Neural crest cell (in vitro differentiated cells): ENCODE measurements at regions not wholly inside any gene's neighbourhood (a gene's known extent, or its start where the extent isn't known, plus 50 kb on each side); places are given as distances from the start of the nearest gene placed in this dataset.
"Not testable (repeated sequence)": the region's sequence is repeated elsewhere in the genome, so short reads cannot be mapped to it uniquely, and the experiment has no call there.

Source experiments
- DNase-seq: peaks from one replicate; pipeline ENCODE4 v3.0.0; 2021; ENCODE audit warnings: low read depth, mixed read lengths, low spot score
- H3K27ac Mint-ChIP-seq: one replicate; pipeline ENCODE4 v1.8.0; 2021; ENCODE audit warnings: mild to moderate bottlenecking, mixed read lengths; ENCODE audit not compliant: unreplicated experiment
- H3K27me3 Mint-ChIP-seq: 2 replicates; pipeline ENCODE4 v1.8.0; 2021; ENCODE audit warnings: low read depth, mild to moderate bottlenecking, mixed read lengths
- H3K36me3 Mint-ChIP-seq: 2 replicates; pipeline ENCODE4 v1.8.0; 2021; ENCODE audit warnings: low read depth, mild to moderate bottlenecking, mixed read lengths
- H3K4me1 Mint-ChIP-seq: 2 replicates; pipeline ENCODE4 v1.8.0; 2021; ENCODE audit warnings: mixed read lengths
- H3K4me3 Mint-ChIP-seq: one replicate; pipeline ENCODE4 v1.8.0; 2021; ENCODE audit warnings: mild to moderate bottlenecking, mixed read lengths
- H3K9me3 Mint-ChIP-seq: 2 replicates; pipeline ENCODE4 v1.8.0; 2021; ENCODE audit warnings: mixed read lengths
- TF ChIP-seq, protein P1 (sequence below): fragments of 200-600 bp; sonication (generic); conservative IDR thresholded peaks from 2 replicates; pipeline ENCODE4 v1.5.0; 2021; ENCODE audit warnings: antibody characterized with exemption, mild to moderate bottlenecking

DNA sequence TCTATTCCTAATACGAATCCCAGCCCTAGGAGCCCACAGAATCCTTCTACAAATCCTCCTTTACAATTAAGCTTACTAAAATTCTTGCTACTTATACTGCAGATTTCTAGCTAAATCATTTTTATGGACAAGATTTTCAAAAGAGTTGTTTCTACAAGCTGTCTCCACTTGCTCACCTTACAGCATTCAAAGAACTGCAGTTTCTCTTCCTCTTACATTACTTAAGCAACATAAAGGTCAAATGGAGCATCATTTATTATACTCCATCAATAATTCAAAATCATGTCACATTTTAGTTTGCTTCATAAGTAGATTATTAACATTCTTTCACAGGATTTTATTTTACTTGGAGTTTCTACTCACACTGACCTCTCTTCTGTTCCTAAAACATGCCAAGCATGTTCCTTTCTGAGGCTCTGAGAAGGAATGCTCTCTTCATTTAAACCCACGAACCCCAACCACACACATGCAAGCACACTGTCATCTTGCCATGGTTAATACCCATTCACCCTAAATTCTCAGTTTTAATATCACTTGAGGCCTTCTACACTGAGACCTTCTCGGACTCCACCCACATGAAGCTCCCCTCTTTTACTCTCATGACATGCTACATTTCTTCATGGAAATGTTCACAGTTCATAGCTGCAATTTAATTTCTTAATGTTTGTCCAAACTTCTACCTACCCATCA, 388.2 kb downstream of the TBC1D32 start:
- no peaks in the 10 kb centered on the region for H3K9me3 Mint-ChIP-seq
- TF ChIP-seq, protein P1, sequence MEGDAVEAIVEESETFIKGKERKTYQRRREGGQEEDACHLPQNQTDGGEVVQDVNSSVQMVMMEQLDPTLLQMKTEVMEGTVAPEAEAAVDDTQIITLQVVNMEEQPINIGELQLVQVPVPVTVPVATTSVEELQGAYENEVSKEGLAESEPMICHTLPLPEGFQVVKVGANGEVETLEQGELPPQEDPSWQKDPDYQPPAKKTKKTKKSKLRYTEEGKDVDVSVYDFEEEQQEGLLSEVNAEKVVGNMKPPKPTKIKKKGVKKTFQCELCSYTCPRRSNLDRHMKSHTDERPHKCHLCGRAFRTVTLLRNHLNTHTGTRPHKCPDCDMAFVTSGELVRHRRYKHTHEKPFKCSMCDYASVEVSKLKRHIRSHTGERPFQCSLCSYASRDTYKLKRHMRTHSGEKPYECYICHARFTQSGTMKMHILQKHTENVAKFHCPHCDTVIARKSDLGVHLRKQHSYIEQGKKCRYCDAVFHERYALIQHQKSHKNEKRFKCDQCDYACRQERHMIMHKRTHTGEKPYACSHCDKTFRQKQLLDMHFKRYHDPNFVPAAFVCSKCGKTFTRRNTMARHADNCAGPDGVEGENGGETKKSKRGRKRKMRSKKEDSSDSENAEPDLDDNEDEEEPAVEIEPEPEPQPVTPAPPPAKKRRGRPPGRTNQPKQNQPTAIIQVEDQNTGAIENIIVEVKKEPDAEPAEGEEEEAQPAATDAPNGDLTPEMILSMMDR = no peak
- H3K4me3 Mint-ChIP-seq = no peak overlapping the region
- H3K27ac Mint-ChIP-seq = no peak overlapping the region
- no peaks in the 10 kb centered on the region for H3K36me3 Mint-ChIP-seq
- no peaks in the 10 kb centered on the region for H3K27me3 Mint-ChIP-seq
- no peak for DNase-seq
- no peaks in the 10 kb centered on the region for H3K4me1 Mint-ChIP-seq

DNA sequence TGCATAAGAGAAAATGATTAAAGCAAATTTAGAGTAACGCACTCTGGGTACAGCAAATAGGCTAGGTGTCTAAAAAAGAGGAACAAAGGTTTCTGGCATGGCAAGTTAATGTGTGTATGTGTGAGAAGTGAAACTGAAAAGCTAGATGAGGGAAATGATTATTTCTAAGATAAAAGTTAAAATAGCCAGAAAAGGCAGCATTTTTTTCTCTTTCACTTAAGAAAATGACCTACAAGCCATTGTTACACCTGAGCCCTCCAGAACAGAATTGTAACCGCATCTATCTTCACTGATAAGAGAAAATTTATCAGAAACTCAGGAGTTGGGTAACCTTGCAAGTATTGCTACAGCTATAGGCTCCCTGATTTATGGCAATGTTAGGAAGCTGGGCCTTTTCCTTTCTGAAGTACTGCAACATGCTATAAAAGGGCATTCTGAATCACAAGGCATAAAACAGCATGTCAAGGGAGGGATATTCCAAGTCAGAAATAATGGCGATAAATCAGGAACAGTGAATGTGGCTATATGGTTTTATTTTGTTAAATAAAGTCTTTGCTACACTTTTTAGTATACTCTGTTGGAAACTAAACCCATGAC, 395.3 kb downstream of the TBC1D32 start:
- Mint-ChIP-seq H3K4me3 (no peak overlapping the region), H3K9me3 (no peaks in the 10 kb centered on the region), H3K4me1 (no peaks in the 10 kb centered on the region), H3K36me3 (no peaks in the 10 kb centered on the region), H3K27ac (no peak overlapping the region), H3K27me3 (no peaks in the 10 kb centered on the region)
- TF ChIP-seq, protein P1 = no peak
- DNase-seq = no peak

DNA sequence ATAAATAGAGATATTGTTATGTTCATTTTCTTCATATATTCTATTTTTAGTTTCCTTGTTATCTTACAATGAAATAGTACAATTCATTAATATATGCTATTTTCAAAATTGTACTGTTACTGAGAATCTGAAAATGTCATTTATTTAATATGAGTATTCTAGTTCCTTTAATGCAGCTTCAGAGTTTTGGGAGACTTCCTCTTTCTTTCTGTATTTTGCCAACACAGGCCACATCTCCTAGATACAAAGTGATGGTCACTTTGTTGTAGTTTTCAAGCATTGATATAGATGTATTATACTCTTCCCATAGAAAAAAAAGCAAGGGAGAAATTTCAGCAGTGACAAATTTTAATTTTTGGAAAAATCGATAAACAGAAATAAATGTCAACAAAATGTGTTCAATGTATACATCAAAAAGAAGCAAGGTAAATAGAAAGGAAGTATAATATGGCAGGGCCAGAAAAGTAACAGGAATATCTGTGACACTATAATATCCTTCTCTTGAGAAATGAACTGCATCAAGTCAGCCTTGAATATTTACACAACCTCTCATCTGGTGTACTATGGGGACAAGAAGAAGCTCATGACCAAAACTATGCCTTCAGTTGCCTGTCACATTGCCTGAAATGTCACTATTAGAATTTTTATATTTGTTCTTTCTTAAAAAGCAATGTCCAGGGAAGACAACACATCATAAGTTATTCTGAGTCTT, 396.0 kb downstream of the TBC1D32 start:
- no peak for DNase-seq

DNA sequence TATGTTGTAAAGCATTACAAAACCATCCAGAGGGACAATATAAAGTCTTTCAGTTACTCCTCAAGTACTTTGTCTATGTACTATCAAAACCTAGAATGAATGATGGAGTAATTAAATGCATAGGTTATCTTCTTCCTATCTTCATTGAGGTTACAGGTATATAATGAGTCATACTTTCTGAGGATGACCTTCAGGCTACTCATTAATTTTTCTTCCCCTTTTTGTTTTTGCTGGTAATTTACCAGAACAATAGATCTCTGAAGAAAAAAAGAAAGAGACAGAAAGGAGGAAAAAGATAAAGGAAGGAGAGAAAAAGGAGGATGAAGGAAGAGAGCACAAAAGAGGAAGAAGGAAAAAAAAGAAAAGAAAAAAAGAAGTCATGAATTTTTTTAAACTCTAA, 398.4 kb downstream of the TBC1D32 start:
- no peaks in the 10 kb centered on the region for H3K36me3 Mint-ChIP-seq
- H3K9me3 Mint-ChIP-seq = no peaks in the 10 kb centered on the region
- no peaks in the 10 kb centered on the region for H3K4me1 Mint-ChIP-seq
- no peak overlapping the region for H3K4me3 Mint-ChIP-seq
- TF ChIP-seq, protein P1 = no peak
- H3K27ac Mint-ChIP-seq = no peak overlapping the region
- peaks cover 12% of the 10 kb centered on the region for H3K27me3 Mint-ChIP-seq
- DNase-seq = no peak

More for the DNA sequence above, 396.0 kb downstream of the TBC1D32 start:
- no peak overlapping the region for H3K27ac Mint-ChIP-seq
- no peaks in the 10 kb centered on the region for H3K9me3 Mint-ChIP-seq
- H3K36me3 Mint-ChIP-seq = no peaks in the 10 kb centered on the region
- no peaks in the 10 kb centered on the region for H3K4me1 Mint-ChIP-seq
- H3K4me3 Mint-ChIP-seq = no peak overlapping the region
- TF ChIP-seq, protein P1 = no peak
- no peaks in the 10 kb centered on the region for H3K27me3 Mint-ChIP-seq

DNA sequence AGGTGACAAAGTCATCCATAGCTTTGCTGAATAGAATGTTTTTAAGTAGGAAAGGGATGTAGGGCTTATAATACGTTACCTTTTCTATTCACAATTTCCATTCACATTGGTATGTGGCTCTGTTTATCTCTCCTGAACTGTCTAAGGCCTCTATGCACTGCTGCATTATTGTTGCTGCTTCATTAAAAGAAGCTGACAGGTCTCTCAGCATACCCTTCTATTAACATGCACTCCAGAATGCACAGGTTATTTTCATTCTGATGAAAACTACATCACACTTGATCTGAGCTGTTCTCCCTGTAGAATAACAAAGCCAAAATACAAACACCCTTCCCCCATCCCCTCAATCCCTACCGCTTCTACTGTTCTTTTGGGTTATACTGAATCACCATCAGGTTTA, 399.3 kb downstream of the TBC1D32 start:
- H3K9me3 Mint-ChIP-seq = no peaks in the 10 kb centered on the region
- no peak overlapping the region for H3K27ac Mint-ChIP-seq
- no peaks in the 10 kb centered on the region for H3K36me3 Mint-ChIP-seq
- DNase-seq = no peak
- peaks cover 13% of the 10 kb centered on the region for H3K27me3 Mint-ChIP-seq
- H3K4me1 Mint-ChIP-seq = no peaks in the 10 kb centered on the region
- no peak overlapping the region for H3K4me3 Mint-ChIP-seq
- TF ChIP-seq, protein P1 = no peak

DNA sequence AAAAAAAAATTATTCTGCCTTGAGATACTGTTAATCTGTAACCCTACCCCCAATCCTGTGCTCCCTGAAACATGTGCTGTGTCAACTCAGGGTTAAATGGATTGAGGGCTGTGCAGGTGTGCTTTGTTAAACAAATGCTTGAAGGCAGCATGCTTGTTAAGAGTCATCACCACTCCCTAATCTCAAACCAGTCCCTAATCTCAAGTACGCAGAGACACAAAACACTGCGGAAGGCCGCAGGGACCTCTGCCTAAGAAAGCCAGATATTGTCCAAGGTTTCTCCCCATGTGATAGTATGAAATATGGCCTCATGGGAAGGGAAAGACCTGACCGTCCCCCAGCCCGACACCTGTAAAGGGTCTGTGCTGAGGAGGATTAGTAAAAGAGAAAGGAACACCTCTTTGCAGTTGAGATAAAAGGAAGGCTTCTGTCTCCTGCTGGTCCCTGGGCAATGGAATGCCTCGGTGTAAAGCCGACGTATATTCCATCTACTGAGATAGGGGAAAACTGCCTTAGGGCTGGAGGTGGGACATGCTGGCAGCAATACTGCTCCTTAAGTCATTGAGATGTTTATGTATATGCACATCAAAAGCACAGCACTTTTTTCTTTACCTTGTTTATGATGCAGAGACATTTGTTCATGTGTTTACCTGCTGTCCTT, 402.6 kb downstream of the TBC1D32 start:
- H3K27me3 Mint-ChIP-seq = peaks cover 13% of the 10 kb centered on the region

DNA sequence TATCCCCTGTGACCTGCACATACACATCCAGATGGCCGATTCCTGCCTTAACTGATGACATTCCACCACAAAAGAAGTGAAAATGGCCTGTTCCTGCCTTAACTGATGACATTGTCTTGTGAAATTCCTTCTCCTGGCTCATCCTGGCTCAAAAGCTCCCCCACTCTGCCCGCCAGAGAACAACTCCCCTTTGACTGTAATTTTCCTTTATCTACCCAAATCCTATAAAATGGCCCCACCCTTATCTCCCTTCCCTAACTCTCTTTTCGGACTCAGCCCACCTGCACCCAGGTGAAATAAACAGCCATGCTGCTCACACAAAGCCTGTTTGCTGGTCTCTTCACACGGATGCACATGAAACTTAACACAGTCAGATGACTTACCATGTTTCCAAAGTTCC, 403.8 kb downstream of the TBC1D32 start:
- H3K4me1 Mint-ChIP-seq, H3K9me3 Mint-ChIP-seq, H3K4me3 Mint-ChIP-seq, H3K27ac Mint-ChIP-seq, DNase-seq, H3K36me3 Mint-ChIP-seq: not testable (repeated sequence)
- peaks cover 13% of the 10 kb centered on the region for H3K27me3 Mint-ChIP-seq

More for the DNA sequence above, 402.6 kb downstream of the TBC1D32 start:
- not testable (repeated sequence) for H3K9me3 Mint-ChIP-seq, H3K27ac Mint-ChIP-seq, H3K4me1 Mint-ChIP-seq, H3K36me3 Mint-ChIP-seq, DNase-seq, H3K4me3 Mint-ChIP-seq
